GM21825 (cell line): ENCODE measurements at regions not wholly inside any gene's neighbourhood (a gene's known extent, or its start where the extent isn't known, plus 50 kb on each side); places are given as distances from the start of the nearest gene placed in this dataset.
"Not testable (repeated sequence)": the region's sequence is repeated elsewhere in the genome, so short reads cannot be mapped to it uniquely, and the experiment has no call there.

Experiments
- ATAC-seq: cut with Tn5 transposase; IDR thresholded peaks from one replicate; pipeline ENCODE4 v1.9.1; 2021; ENCODE audit warnings: mild to moderate bottlenecking, moderate library complexity; ENCODE audit not compliant: unreplicated experiment

DNA sequence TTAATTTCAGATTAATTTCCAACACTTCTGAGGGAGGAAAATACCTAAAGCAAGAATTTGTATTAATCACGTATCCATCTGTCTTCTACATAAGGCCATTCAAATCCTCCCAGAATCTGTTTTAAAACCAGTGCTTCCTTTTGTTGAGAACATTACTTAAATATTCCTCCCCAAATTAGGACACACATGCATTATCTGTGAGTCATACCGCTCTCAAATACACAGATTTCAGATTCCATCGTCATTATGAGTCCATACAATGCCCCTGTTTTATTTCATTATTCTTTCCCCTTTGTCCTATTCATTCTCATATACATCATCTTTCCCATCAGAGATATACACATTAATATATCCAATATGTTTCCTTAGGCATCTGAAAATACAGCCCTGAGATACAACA lies 57.3 kb upstream of the PRSS12 start:
- no peak for ATAC-seq

DNA sequence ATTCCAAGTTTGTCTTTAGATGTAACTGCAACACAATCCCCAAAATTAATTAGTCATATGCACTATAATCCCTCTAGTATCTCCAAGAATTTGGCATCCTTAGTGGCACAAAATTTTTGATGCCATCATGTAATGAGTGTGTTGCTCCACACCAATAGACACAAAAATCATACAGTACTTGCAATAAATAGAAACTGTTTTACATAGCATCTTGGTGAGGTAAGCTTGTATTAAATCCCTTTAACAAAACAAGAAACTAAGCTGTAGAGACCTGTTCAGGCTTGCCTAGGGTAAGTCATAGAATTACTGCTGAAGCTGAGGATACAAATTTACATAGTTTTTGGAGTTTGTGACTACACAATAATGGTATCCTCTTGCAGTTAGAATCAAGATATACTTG lies 64.5 kb upstream of the PRSS12 start:
- ATAC-seq = no peak

DNA sequence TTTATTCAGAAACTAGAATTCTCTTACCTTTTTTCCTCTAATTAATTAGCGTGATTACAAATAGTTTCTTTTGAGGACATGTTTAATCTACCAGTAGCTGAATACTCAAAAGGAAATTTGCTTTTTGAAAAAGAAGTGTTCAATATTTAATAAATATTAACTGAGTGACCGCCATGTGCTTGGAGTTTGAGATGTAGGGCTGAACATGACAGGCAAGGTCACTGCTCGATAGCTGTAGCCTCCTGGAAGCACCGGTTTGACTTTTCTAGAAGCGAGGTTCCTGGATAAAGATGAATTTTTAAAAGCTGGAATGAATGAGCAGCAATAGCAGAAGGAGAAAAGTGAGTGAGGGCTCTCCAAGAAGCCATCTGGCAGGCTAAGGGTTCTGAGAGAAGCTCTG lies 65.0 kb upstream of the PRSS12 start:
- not testable (repeated sequence) for ATAC-seq

DNA sequence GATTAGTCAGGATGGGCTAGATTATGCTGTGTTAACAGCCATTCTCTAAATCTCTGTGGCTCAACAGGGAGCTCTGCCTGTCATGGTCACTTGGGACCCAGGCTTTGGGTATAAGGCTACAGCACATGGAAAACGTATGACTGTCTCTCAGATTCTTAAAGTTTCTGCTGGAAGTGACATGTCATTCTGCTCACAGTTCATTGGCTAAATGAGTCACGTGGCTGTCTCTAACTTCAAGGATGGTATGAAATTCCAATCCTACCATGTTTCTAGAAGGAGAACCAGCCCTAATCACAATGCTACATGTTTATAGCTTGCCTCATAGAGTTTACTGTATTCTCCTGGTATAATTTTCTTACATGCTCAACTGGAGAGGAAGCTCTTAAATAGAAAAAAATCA lies 65.6 kb upstream of the PRSS12 start:
- not testable (repeated sequence) for ATAC-seq

DNA sequence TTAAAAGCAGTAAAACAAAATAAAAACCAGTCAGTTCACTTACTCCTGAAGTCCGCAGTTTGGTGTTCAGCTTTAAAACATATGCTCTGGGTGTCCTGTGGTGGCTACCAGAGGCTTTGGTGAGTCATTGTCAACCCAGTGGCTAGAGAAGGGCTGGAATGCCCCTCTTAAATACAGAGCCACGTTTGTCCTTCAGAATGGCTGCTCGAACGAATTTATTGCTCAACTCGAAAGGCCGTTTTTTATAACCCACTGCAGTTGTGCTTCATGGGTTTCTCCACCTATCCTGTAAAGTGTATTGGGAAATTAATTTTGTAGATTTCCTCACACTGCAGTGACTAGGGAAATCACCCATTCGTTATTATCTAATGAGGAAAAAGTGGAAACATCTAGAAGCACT lies 66.8 kb upstream of the PRSS12 start:
- ATAC-seq = not testable (repeated sequence)

DNA sequence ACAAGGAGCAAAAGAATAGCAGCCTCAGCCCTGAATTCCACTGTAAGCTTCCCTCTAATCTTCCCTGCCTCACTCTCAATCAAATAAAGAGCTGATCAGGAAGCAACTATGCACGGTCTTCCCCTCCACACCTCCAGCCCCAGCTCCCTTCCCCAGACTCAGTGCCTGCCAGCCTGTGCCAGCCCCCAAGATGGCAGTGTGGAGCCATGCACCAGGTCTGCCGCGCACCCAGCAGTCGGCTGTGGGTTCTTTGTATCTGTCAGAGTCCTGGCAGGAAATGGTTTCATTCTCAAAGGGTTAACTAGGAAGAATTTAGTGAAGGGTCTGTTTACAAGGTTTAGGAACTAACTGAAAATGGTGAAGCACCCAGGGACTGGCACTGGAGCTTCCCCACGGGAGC lies 71.3 kb upstream of the PRSS12 start:
- ATAC-seq = not testable (repeated sequence)

DNA sequence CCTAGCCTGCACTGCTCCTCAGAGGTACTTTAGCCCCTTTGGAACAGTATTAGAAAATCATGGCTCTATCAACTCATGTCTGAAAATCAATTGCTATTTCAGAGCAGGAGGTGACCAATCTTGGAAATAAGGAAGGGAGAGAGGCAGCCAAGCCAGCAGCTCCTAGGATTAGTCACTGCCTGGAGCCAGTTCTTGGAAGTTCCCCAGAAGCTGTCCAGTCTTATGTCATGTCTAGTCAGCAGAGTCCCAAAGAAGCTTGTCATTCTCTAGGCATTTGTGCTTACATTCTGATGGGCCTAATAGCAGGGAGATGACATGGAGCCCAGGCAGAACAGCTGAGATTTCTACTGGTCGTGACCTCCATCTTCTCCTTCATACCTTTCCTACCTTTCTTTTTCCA lies 76.1 kb upstream of the PRSS12 start:
- ATAC-seq = not testable (repeated sequence)

DNA sequence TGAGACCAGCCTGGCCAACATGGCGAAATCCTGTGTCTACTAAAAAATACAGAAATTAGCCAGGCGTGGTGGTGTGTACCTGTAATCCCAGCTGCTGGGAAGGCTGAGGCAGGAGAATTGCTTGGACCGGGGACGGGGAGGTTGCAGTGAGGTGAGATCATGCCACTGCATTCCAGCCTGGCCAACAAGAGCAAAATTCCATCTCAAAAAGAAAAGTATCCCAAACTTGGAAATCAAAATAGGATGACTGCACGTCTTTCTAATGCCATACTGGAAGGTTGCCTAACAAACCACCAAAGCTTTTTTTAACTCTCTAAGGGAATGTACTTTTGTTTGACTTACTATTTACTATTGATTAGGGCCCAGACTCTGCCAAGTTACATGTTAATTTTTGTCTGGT lies 79.6 kb upstream of the PRSS12 start:
- ATAC-seq = not testable (repeated sequence)

DNA sequence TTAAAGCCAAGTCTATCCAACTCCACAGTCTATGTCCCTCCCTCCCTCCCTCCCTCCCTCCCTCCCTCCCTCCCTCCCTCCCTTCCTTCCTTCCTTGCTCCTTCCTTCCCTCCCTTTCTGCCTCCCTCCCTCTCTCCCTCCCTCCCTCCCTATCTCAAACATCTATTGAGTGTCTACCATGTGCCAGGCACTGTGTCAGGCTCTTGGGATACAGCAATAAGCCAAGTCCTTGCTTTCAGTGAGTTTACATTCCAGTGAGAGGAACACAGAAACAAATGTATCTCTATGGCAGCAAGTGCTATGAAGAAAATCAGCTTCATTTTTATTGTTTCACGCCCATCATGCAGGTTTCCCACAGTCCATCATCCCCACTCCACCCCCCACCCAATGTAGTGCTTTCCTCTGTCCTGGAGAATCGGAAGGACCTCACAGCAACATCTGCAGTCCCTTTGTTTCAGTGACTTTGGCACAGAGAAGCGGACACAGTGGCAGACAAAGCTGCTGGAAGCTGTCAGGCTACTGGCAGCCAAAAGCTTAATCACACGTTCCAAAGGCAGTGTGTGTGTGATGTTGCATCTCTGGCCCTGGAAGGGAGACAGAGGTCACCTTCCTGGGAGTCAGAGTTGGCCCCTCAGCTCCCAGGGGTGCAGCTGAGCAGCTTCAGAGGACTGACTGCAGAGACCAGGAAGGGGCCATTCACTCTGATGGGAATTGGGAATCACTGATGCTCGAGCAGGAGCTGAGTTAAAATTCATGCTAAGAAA lies 81.0 kb upstream of the PRSS12 start:
- not testable (repeated sequence) for ATAC-seq

DNA sequence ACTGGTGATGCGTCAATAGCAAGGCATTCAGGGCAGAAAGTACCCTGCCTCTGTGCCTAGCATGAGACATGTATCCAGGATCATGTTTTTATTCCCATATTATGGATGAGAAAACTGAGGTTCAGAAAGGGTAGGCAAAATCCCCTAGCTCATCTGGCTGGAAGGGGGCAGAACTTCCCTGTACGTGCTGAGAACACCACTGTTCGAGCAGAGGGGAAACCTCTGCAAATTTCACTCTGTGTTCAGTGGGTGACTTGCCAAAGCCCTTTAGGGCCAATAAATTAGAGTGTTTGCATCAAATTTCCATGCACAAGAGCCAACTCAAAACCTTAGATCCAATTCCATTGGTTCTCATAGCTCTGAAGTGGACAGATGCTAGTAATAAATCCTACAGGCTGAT lies 82.6 kb upstream of the PRSS12 start:
- ATAC-seq = not testable (repeated sequence)

DNA sequence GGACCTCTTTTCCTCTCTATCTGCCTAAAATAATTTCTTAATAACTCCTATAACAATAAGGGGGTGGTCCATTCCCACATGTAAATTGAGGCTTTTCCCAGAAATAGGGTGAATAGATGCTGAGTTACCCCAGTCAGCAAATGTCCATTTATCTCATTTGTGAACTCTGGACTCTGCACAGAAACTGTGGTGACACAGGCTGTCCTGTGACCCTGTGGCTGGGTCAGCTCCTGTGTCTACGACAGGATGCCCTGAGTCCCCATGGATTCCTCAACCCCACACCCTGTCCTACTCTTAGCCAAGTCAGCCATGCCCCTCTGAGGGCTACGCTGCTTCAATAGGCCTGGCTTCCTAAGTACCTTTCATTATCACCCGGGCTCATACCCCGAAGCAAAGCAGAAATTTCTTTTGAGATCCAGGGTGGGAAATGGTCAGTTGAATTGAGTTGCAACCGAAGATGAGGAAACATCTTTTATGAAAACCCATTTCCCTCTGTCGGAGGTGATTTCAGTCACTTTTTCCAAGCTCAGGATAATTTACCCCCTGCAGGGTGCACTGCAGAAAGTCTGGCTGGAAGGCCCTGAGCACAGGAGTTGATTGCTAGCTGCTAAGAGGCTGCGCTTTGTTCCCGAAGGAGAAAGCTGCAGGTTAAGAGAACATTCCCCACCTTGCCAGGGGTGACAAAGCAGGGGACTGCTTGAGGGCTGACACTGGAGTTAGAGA lies 89.5 kb upstream of the PRSS12 start:
- not testable (repeated sequence) for ATAC-seq

DNA sequence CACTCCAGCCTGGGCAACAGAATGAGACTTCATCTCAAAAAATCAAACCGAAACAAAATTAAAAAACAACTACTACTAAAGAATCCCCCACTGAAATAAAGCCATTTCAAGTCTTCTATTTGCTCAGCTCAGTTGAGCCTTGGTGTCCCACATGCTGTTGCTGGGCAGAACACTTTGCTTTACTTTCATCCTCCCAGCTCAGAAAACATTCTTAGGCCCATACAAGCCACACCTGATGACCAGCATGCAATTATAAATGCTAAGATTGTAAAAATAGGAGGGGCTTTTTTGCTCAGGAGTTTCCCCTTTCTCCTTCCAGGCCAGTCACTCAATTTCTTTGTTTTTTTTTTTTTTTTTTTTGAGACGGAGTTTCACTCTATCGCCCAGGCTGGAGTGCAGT lies 94.6 kb upstream of the PRSS12 start:
- ATAC-seq = not testable (repeated sequence)

DNA sequence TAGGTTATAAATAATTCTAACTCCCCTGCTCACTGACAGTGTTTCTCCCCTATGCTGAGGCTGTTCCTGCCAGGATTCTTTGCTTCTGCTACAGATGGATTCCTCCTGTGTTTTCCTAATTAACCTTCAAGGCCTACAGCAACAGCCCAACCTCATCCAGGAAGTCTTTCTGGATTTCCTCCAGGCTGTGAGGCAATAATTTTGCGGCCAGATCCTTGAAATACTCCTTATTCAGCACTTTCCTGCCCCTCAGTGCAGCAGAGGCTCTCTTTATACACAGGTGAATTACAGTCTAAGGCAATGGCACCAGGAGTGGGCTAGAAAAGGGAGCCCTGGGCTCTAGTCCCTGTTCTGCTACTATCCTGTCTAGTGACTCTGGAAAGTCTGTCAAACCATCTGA lies 102.1 kb upstream of the PRSS12 start:
- ATAC-seq = not testable (repeated sequence)

DNA sequence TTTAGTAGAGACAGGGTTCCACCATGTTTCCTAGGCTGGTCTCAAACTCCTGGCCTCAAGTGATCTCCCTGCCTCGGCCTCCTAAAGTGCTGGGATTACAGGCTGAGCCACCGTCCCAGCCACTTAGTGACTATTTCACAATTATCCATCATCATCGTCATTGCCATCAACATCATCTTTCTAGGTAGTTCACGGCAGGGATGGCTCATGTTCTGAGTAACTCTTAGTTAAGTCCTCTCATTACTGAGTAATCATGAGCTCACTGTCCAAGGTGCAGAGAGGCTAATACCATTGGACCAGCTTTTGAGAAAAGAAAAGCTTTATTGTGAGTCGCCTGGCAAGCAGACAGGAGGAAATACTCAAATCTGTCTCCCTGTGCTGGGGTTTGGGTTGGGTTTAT lies 108.6 kb upstream of the PRSS12 start:
- ATAC-seq = not testable (repeated sequence)

DNA sequence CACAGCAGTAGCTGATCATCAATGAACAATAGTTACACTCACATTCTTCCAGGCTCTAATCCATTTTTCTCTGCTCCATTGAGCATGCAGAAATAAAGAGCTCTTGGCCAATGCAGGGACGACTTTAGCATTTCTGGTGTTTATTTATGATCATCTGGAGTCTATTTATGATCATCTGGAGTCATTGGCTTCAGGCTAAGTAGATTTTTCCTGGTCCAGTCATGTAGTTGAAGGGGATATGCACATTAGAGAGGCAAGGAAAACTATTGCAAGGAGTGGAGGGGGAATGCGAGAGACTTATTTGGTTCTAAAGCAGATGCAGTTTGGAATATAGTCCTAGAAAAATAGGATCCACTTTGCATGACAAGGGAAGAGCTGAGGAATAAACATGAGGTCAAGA lies 113.0 kb upstream of the PRSS12 start:
- ATAC-seq = not testable (repeated sequence)

DNA sequence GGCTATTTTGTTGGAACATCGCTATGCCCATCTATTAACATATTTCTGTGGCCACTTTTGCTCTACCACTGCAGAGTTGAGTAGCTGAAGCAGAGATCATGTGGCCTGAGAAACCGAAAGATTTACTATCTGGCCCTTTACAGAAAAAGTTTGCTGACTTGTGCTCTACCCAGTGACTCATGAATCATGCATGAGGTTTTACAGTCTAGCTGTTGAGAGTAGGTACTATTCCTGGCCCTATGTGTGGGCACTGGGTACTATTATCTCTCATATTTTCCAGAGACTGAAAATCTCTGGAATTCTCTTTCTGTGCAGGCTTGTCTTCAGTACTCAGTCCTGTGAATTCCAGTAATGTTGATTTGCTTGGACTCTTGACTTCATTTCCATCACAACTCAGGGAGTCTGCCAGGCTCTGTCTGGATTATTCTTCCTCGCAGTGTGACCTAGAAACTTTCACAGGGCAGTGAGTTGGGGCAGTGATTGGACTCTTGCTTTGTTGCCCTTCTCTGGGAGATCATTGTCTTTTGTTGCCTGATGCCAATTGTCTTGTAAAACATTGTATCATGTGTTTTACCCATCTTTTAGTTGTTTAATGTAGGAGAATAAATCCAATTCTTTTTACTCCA lies 121.3 kb upstream of the PRSS12 start:
- ATAC-seq = not testable (repeated sequence)

DNA sequence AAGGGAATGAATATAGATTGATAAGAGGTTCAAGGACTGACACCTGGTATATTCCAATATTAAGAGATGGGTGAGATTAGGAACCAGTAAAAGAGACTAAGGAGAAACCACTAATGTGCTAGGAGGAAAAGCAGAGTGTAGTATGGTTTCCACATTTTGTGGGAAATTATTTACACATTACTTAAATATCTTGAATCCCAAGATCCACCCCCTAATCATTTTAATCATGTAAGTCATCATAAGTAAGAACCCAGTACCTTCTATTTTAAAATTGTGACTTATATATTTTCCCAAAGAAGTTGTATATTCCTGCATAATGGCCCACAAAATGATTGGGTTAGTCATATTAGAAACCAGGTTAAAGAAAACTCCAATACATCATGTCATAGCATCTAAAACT lies 122.0 kb upstream of the PRSS12 start:
- ATAC-seq = not testable (repeated sequence)

DNA sequence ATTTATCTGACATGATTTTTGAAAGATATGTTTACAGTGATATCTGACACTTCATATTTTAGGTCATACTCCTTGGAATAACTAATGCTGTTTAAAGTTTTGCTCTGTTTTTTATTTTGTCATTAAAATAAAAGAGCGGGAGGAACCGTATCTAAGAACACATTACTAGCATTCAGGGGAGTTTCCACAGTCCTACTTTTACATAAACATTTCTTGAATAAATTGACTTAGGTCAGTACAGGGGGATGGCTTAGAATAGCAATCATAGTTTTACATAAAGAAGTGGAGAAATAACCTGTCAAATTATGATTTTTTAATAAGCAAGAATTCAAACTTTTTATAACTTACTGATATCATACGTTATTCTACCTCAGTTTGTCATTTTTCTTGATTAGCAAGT lies 123.1 kb upstream of the PRSS12 start:
- ATAC-seq = not testable (repeated sequence)

DNA sequence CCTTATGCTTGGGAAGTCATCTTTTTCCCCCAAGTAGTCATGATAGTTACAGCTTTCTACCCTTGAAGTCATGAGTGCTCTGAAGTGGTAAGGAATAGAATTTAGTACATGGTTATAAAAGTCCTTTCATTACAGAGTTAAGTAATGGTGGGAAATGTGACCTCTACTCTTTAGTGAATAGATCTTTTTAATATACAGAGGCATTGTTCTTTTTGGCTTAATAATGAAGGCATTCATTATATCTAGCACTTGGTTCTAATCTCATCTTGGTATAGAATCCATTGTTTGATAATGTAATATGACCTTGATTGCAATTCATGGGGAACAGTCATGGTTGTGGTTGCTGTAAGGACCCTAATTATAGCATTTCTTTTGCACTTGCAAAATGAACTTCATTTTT lies 125.0 kb upstream of the PRSS12 start:
- not testable (repeated sequence) for ATAC-seq

DNA sequence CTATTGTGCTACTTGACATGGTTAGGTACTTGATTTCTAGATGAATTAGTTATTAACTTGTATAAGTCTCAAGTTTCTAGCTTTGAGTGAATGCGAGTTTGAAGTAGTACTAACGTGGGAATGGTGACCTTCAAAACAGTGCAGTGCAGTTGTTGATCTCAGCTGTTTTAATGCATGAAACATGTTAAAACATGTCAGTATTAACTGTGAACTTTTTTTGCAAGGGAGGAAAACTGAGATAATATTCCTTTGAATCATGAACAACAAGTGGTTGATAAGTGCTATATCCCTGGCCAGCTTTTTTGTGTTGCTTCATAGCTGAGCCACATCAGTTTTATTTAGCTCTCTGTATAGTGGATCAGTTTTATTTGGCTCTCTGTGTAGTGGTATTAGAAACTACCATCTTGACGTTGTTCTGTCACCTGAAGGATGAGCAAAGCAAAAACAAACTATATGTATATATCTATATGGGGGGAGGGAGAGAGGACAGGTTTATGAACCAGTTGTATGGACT lies 133.1 kb upstream of the PRSS12 start:
- ATAC-seq = not testable (repeated sequence)

DNA sequence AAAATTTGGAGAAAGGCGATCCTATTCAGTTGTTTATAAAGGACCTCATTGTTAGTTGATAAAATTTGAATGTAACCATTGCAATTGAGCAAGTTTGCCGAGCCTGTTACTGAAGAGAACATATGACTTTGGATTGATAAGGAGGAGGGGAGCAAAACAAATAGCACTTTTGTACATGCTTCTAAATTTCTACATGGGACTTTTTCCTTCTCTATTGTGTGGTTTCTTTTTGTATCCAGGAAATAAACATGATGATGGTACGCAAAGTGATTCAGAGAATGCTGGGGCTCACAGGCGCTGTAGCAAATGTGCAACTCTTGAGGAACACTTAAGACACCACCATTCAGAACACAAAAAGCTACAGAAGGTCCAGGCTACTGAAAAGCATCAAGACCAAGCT lies 140.2 kb upstream of the PRSS12 start:
- ATAC-seq = not testable (repeated sequence)

DNA sequence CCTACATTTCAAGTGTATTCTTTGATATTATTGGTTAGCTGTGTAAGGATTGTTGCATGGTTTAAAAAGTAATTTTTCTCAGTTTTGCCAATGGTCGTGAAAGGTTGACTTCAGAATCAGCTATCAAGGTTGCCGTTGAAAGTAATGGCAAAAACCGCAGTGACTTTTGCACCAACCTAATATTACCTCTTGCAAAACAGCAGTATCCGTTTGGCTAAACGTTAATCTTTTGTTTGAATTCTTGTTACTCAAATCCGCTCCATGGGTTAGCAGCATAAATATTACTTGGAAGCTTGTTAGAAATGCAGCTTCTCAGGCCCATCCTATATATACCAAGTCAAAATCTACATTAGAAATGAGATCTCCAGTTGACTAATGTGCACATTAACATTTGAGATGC lies 141.6 kb upstream of the PRSS12 start:
- ATAC-seq = not testable (repeated sequence)
